Activated CD4-positive, alpha-beta T cell treated with anti-CD3 and anti-CD28 coated beads, Interleukin-2, amount 50 U/mL, for 4 hours (primary cell): ENCODE measurements at regions not wholly inside any gene's neighbourhood (a gene's known extent, or its start where the extent isn't known, plus 50 kb on each side); places are given as distances from the start of the nearest gene placed in this dataset.

Source experiments
- DNase-seq, 2 experiments: peaks; one replicate each; pipeline ENCODE4 v3.0.0-alpha.2; 2020

DNA sequence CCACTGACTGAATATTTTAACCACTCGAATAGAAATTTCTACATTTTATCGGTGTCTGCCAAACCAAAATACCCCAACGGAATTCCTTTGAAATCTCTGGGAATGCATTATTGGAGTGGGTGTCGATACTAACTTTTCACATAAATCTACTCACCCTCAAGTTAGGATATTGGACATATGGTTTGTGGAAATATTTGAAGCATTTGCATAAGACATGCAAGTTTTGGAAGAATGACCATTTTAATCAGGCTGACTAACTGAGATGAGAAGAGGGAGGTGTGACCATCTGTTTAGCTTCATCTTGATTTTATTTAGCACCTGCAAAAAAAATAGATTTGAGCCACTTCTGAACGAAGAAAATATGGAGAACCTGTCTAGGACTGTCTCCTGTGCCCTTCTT, 61.2 kb downstream of the KLF6 start:
- DNase-seq: no peak

- no peak for DNase-seq
These were observed 64.6 kb downstream of the KLF6 start for GRCh38 chr10:3720228-3721019.

GRCh38 chr10:3719024-3719843, 65.8 kb downstream of the KLF6 start:
- no peak for DNase-seq

GRCh38 chr10:3716093-3716492, 68.9 kb downstream of the KLF6 start:
- DNase-seq: no peak

- DNase-seq: no peak
These were observed 70.0 kb downstream of the KLF6 start for GRCh38 chr10:3714967-3715366.

DNA sequence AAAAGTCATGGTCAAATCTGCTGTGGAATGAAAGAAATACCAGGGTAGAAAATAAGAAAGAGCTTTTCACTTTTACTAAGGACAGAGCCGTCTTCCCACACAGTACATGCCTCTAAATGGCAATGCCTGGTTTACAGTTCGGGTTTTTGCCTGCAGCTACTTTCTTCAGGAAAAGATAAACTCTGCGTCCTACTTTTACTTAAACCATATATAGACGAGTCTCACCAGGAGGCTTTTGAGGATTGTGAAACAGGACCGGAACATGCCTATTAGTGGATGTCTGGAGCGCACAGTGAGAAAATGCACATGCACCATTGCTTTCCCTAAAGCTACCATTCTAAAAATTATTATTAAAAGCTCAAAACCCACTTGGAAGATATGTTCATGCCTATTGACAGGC, 70.5 kb downstream of the KLF6 start:
- no peak for DNase-seq

DNA sequence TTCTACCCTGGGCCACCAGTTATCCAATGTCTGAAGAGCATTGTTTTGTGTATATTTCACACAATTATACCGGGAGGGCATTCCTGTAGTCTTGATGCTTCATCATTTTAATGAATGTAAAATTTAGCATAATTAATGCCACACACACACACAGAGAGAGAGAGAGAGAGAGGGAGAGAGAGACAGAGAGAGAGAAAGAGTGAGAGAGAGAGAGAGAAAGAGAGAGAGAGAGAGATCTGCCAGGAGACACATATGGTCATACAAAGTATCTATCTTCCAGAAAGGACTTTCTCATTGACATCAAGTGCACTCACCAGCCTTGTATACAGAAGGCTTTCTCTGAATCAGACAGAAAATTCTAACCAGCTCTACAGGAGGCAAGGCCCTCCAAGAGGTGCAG, 72.3 kb downstream of the KLF6 start:
- no peak for DNase-seq

- no peak for DNase-seq
These were observed 73.1 kb downstream of the KLF6 start for GRCh38 chr10:3711918-3712317.

GRCh38 chr10:3710764-3711163, 74.2 kb downstream of the KLF6 start:
- DNase-seq: no peak

GRCh38 chr10:3709456-3710060, 75.5 kb downstream of the KLF6 start:
- no peak for DNase-seq

GRCh38 chr10:3708852-3709251, 76.2 kb downstream of the KLF6 start:
- DNase-seq: no peak

GRCh38 chr10:3704565-3705325, 80.3 kb downstream of the KLF6 start:
- no peak for DNase-seq

- DNase-seq: no peak
These were observed 82.4 kb downstream of the KLF6 start for GRCh38 chr10:3702569-3702968.

- no peak for DNase-seq
These were observed 82.9 kb downstream of the KLF6 start for GRCh38 chr10:3702056-3702546.

DNA sequence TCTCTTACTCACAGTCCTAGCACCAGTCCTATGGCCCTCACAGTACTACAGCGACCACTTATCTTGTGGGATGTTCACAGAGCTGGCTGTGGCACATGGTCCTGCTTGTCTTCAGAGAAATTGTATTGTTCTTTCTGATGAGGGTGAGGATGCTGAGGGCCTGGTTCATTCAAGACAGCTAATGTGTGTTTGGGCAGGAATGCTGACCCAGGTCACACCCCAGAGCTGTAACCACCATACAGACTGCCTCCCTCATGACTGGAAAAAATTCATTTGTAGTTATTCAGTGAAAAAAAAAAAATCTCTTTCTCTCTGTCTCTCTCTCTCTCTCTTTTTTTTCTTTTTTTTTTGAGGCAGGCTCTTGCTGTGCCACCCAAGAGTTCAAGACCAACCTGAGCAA, 83.5 kb downstream of the KLF6 start:
- no peak for DNase-seq

DNA sequence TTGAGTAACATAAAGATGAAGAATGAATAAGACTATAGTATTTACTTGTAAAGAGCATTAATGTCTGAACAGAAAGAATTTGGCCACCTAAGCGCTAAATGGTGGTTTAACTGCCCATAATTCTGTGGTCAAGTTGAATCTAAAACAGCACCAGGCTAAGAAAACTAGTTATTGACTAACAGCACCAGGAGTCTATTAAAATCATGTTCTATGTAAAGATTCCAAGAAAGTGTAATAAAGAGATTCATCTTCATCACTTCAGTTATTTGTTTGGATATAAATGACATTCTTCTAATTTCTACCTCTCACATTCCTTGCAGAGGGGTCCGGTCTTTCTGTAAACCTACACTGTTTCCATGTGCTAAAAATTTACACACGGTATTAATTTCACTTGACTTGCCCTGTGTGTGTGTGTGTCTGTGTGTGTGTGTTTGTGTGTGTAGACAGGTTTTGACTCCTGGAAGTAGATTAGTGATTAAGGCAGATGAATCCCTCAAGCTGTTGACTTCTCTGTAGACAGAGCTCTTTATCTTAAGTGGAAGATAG, 84.4 kb downstream of the KLF6 start:
- no peak for DNase-seq

GRCh38 chr10:3699916-3700315, 85.1 kb downstream of the KLF6 start:
- DNase-seq: no peak

DNA sequence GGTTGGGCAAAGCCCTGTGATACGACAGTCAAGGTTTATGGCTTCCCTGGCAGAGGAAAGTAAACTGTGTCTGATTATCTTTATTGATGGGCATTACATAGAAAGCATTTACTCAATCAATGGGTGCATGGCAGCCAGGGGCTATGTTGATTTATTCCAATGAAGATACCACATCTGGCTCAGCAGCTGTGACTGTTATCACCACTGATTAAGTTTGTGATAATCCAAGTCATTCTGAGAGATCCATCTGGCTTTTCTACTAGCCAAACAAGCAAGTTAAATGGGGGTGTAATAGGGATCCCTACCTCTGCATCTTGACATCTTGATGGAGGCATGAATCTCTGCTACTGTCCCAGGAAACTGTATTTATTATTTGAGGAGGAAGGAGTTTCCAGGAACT, 86.7 kb downstream of the KLF6 start:
- DNase-seq: no peak

- DNase-seq: no peak
These were observed 91.3 kb downstream of the KLF6 start for GRCh38 chr10:3693698-3694080.

DNA sequence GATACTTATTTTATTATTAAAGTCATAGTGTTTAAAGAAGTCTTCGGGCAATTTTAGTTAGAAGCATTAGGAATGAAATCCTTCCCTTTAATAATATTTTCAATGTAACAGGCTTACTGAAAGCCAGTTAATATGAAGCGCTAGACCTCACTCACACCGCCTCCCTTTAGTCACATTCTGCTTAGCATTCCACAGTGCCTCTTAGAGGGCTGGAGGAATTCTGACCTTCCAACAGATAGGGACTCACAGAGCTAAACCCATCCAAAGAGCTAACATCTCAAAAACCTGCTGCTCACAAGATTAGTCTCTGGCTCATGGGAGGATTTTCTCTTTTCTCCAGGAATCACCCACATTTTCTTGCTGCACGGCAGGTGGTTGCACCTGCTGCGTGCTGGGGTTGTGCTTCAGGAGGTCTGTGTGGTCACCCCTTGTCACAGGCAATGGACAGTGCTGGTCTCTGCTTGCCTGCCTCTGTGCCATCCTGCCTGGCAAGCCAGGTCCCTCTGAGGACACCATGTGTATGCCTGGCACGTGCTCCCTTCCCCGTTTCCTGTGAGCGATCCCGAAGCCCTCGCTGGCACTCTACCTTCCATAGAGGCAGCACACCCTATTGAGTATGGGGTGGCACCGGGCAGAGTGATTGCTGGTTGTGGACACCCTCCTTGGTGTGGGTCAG, 91.8 kb downstream of the KLF6 start:
- DNase-seq: no peak

DNA sequence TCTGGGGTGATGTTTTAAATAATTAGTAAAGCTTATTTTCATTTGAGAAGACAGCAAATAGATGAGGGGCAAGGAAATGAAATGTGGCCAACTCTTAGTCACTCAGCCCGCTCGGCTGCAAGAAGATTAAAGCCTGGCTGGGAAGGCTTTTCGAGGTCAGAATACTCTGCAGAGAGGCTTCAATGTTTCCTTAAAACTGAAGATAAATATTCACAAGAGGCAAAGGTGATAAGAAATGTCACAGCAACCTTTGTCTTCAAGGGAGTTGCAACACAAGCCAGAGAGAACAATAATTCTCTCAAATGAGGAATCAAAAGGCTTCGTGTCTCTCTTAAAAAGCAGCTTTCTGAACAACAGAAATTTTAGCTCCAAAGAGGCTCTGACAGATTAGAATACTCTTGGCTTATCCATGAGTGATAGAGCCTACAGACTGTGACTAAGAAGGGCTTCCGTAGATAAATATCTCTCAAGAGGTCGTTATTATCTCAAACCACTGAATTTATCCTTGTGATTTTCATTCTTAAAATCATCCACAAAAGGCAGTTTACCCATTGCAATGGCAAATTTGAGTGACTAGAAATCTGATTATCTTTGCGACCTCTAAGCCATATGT, 92.5 kb downstream of the KLF6 start:
- DNase-seq: no peak

GRCh38 chr10:3691482-3691881, 93.5 kb downstream of the KLF6 start:
- no peak for DNase-seq
